GM10248 (cell line): ENCODE measurements at regions not wholly inside any gene's neighbourhood (a gene's known extent, or its start where the extent isn't known, plus 50 kb on each side); places are given as distances from the start of the nearest gene placed in this dataset.
A peak's percentile ranks its signal among the peaks of the same experiment; 100 is the strongest.
"Not testable (repeated sequence)": the region's sequence is repeated elsewhere in the genome, so short reads cannot be mapped to it uniquely, and the experiment has no call there.

ENCODE experiments used
- CTCF ChIA-PET: fragments of 300-600 bp; sonication (Branson Sonifier 250); formaldehyde crosslinking; extraction: SDS; loops from one replicate; lab custom pipeline; 2021; ENCODE audit warnings: antibody characterized with exemption; lab: Yijun Ruan, JAX
- POLR2A ChIA-PET: fragments of 350-650 bp; sonication (Branson Sonifier 250); formaldehyde crosslinking; extraction: SDS; loops from one replicate; lab custom pipeline; 2020; ENCODE audit warnings: antibody characterized with exemption; lab: Yijun Ruan, JAX
- DNase-seq: peaks from one replicate; pipeline ENCODE4 v3.0.0; 2012; ENCODE audit errors: extremely low spot score
- TF ChIP-seq, protein P1 (sequence below): IDR thresholded peaks from 2 replicates; pipeline ENCODE4 v1.5.1; 2012; ENCODE audit warnings: mild to moderate bottlenecking, low read depth; ENCODE audit errors: extremely low read depth, missing control alignments, control extremely low read depth

DNA sequence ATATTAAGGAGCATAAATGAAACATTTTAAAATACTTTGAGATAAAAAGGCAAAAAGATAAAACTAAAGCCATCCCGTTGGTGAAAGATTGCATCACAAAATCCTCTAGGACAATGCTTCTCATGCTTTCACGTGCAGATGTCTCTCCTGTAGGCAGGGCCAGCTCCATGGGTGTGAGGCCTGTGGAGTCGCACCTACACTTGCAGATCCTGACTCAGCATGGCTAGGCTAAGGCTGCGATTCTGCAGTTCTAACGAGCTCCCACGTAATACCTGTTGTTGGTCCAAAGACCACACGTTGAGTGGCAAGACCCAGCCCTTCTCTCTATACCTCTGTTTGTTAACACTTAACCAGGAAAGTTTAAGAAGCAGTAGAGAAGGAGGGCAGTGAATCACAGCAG lies 62.1 kb upstream of the CAPRIN1 start:
- no peak for DNase-seq
- POLR2A ChIA-PET, result no interaction called here
- TF ChIP-seq, protein P1, sequence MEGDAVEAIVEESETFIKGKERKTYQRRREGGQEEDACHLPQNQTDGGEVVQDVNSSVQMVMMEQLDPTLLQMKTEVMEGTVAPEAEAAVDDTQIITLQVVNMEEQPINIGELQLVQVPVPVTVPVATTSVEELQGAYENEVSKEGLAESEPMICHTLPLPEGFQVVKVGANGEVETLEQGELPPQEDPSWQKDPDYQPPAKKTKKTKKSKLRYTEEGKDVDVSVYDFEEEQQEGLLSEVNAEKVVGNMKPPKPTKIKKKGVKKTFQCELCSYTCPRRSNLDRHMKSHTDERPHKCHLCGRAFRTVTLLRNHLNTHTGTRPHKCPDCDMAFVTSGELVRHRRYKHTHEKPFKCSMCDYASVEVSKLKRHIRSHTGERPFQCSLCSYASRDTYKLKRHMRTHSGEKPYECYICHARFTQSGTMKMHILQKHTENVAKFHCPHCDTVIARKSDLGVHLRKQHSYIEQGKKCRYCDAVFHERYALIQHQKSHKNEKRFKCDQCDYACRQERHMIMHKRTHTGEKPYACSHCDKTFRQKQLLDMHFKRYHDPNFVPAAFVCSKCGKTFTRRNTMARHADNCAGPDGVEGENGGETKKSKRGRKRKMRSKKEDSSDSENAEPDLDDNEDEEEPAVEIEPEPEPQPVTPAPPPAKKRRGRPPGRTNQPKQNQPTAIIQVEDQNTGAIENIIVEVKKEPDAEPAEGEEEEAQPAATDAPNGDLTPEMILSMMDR, result no peak
- CTCF ChIA-PET, result interaction anchor here (2.0 to 3.7 kb wide), 6 partner anchors 12 to 182 kb away, joined by 5 to 50 read pairs (median 31); no protein-coding TSS in a partner anchor

DNA sequence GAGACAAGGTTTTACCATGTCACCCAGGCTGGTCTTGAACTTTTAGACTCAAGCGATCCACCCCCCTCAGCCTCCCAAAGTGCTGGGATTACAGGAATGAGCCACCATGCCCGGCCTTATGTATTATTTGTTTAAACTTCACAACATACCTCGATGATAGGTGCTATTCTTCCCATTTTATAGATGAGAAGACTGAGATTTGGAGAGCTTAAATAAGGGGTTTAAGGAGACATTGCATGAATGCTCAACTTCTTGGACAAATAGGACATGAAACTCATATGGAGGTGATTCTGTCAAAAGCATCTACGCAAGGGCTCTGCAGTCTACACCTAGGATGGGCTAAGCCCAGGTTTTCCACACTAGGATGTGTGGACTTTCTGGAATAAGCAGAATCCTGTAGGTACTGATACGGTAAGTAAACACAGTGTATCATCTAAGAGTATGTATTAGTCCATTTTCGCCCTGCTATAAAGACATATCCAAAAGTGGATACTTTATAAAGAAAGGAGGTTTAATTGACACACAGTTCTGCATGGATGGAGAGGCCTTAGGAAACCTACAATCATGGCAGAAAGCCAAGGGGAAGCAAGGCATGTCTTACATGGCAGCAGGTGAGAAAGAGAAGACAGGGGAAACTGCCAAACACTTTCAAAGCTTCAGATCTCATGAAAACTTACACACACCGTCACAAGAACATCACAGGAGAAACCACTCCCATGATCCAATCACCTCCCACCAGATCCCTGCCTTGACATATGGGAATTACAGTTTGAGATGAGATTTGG lies 62.8 kb upstream of the CAPRIN1 start:
- TF ChIP-seq, protein P1, result no peak
- ChIA-PET POLR2A (interaction anchor here (0.5 kb wide), 1 partner anchor 9 kb away, joined by 6 read pairs; no protein-coding TSS in a partner anchor), CTCF (interaction anchor here (0.7 to 3.7 kb wide), 57 partner anchors 8 to 377 kb away, joined by 3 to 50 read pairs (median 5); no protein-coding TSS in a partner anchor)
- DNase-seq, result no peak

DNA sequence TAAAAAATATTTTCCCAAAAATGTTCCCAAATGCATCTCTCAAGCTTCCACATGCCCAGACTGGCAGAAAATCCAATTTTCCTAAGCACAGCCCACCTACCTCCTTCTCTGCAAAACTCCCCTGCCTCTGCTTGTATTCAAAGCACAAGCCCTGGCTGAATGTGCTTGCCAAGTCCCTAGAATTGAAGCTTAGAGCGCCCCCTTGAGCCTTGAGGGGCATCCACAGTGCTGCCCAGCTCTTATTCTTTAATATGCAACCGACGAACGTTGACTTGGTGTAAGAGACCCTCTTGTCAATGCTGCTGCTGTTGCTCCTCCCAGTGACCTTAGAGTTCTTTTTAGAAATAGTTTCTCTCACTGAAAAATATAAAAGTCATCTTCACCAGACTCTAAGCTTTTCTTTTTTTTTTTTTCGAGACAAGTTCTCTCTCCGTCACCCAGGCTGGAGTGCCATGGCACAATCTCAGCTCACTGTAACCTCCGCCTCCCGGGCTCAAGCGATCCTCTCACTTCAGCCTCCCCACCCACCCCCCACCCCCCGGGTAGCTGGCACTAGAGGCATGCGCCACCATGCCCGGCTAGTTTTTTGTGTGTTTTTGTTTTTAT lies 63.5 kb upstream of the CAPRIN1 start:
- DNase-seq, result peak; percentile 73
- TF ChIP-seq, protein P1, result peak; percentile 83
- POLR2A ChIA-PET, result interaction anchor here (0.5 kb wide), 1 partner anchor 9 kb away, joined by 6 read pairs; no protein-coding TSS in a partner anchor
- CTCF ChIA-PET, result interaction anchor here (0.7 to 3.7 kb wide), 70 partner anchors 9 to 378 kb away, joined by 3 to 50 read pairs (median 4); no protein-coding TSS in a partner anchor

DNA sequence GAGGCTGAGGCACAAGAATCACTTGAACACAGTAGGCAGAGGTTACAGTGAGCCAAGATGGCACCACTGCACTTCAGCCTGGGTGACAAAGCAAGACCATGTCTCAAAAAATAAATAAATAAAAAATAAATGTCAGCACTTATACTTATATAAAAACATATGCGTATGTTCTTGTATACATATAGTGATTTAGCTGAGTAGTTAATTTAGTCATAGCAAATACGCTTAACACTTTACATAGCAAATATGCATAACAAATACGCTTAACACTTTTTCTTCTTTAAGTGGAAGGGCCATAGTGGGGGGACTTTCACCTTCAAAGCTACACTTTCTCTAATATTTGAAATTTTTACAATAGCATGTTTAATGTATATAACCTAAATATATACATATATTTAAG lies 64.0 kb upstream of the CAPRIN1 start:
- no peak for DNase-seq
- TF ChIP-seq, protein P1, result no peak
- CTCF ChIA-PET, result interaction anchor here (0.7 to 3.7 kb wide), 69 partner anchors 9 to 378 kb away, joined by 3 to 50 read pairs (median 5); no protein-coding TSS in a partner anchor
- POLR2A ChIA-PET, result no interaction called here

DNA sequence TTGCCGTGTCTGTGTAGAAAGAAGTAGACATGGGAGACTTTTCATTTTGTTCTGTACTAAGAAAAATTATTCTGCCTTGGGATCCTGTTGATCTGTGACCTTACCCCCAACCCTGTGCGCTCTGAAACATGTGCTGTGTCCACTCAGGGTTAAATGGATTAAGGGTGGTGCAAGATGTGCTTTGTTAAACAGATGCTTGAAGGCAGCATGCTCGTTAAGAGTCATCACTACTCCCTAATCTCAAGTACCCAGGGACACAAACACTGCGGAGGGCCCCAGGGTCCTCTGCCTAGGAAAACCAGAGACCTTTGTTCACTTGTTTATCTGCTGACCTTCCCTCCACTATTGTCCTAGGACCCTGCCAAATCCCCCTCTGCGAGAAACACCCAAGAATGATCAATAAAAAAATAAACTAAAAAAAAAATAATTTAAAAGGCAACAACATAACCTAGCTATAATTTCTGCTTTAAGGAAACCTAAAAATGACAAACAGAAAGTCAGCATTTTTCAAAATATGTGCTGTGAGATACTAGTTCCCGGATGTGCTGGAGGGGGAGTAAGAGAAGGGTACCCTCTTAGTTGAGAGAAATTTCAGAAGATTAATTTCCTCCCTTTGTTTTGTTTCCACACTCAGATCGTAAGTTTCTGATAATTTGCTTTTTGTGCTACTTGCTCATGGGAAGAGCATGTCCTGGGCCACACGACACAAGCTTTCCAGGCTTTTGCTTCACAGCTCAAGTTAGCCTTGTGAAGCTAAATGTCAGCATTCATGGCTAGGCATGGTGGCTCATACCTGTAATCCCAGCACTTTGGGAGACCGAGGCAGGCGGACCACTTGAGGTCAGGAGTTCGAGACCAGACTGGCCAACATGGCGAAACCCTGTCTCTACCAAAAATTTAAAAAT lies 64.7 kb upstream of the CAPRIN1 start:
- DNase-seq, POLR2A ChIA-PET: not testable (repeated sequence)
- CTCF ChIA-PET, result interaction anchor here (0.8 to 3.7 kb wide), 46 partner anchors 9 to 379 kb away, joined by 3 to 50 read pairs (median 5); no protein-coding TSS in a partner anchor

DNA sequence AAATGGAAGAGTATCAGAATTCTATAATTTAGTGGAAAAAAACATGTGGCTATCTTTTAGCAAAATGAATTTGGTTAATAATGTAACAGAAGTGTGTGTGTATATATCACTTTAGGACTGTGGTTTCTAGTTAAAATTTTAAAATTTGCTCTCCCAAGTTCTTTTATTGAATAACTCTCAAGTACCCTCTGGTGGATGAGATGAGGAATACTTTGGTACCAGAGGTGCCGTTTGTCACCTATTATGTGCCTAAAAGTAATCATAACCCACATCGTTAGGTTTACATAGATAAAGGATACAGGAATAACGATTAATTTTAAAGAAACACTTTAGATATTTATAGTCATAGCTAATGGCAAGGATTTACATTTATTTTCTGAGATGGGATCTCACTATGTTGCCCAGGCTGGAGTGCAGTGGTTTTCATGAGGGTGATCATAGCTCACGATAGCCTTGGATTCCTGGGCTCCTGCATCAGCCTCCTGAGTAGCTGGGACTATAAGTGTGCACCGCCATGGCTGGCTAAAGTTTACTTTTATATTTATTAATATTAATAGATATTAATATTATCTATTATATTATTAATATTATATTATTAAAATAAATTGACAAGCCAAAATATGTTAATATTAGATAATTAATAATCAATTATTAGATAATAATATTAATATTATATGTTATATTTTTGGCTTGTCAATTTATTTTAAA lies 66.7 kb upstream of the CAPRIN1 start:
- POLR2A ChIA-PET, result no interaction called here
- TF ChIP-seq, protein P1, result no peak
- CTCF ChIA-PET, result interaction anchor here (0.8 to 1.0 kb wide), 3 partner anchors 13 to 178 kb away, joined by 3 to 4 read pairs (median 3); no protein-coding TSS in a partner anchor
- DNase-seq, result no peak
